ENCODE measurements at regions not wholly inside any gene's neighbourhood (a gene's known extent, or its start where the extent isn't known, plus 50 kb on each side); places are given as distances from the start of the nearest gene placed in this dataset.
"Not testable (repeated sequence)": the region's sequence is repeated elsewhere in the genome, so short reads cannot be mapped to it uniquely, and the experiment has no call there.

- H3K27ac Mint-ChIP-seq, result no peak overlapping the region
- H3K4me1 Mint-ChIP-seq (ENCODE audit: low read depth), result no peaks in the 10 kb centered on the region
- H3K36me3 Mint-ChIP-seq (ENCODE audit: low read depth), result no peaks in the 10 kb centered on the region
- H3K9me3 Mint-ChIP-seq, result no peaks in the 10 kb centered on the region
- H3K4me3 Mint-ChIP-seq, result no peak overlapping the region
- no peaks in the 10 kb centered on the region for H3K27me3 Mint-ChIP-seq (ENCODE audit: low read depth)
These were observed 788.4 kb downstream of the FRK start for GRCh38 chr6:115272311-115272710.

GRCh38 chr6:115271434-115271833 lies 789.3 kb downstream of the FRK start:
- Mint-ChIP-seq H3K36me3 (ENCODE audit: low read depth) (no peaks in the 10 kb centered on the region), H3K27ac (no peak overlapping the region), H3K27me3 (ENCODE audit: low read depth) (no peaks in the 10 kb centered on the region), H3K4me3 (no peak overlapping the region), H3K9me3 (no peaks in the 10 kb centered on the region), H3K4me1 (ENCODE audit: low read depth) (no peaks in the 10 kb centered on the region)

- Mint-ChIP-seq H3K4me3 (no peak overlapping the region), H3K27ac (no peak overlapping the region), H3K4me1 (ENCODE audit: low read depth) (no peaks in the 10 kb centered on the region), H3K36me3 (ENCODE audit: low read depth) (no peaks in the 10 kb centered on the region), H3K27me3 (ENCODE audit: low read depth) (no peaks in the 10 kb centered on the region), H3K9me3 (no peaks in the 10 kb centered on the region)
These were observed 789.7 kb downstream of the FRK start for GRCh38 chr6:115270953-115271352.

GRCh38 chr6:115241373-115241772 lies 819.3 kb downstream of the FRK start:
- Mint-ChIP-seq H3K4me1 (ENCODE audit: low read depth) (no peaks in the 10 kb centered on the region), H3K36me3 (ENCODE audit: low read depth) (no peaks in the 10 kb centered on the region), H3K27me3 (ENCODE audit: low read depth) (no peaks in the 10 kb centered on the region), H3K27ac (no peak overlapping the region), H3K4me3 (no peak overlapping the region), H3K9me3 (peaks cover 18% of the 10 kb centered on the region)

GRCh38 chr6:115221198-115221597 lies 839.5 kb downstream of the FRK start:
- peaks cover 4% of the 10 kb centered on the region for H3K9me3 Mint-ChIP-seq
- H3K4me3 Mint-ChIP-seq, result no peak overlapping the region
- H3K27me3 Mint-ChIP-seq (ENCODE audit: low read depth), result no peaks in the 10 kb centered on the region
- H3K27ac Mint-ChIP-seq, result no peak overlapping the region
- H3K36me3 Mint-ChIP-seq (ENCODE audit: low read depth), result no peaks in the 10 kb centered on the region
- no peaks in the 10 kb centered on the region for H3K4me1 Mint-ChIP-seq (ENCODE audit: low read depth)

GRCh38 chr6:115220551-115221159 lies 840.0 kb downstream of the FRK start:
- Mint-ChIP-seq H3K27me3 (ENCODE audit: low read depth) (no peaks in the 10 kb centered on the region), H3K27ac (no peak overlapping the region), H3K4me1 (ENCODE audit: low read depth) (no peaks in the 10 kb centered on the region), H3K4me3 (no peak overlapping the region), H3K9me3 (peaks cover 4% of the 10 kb centered on the region), H3K36me3 (ENCODE audit: low read depth) (no peaks in the 10 kb centered on the region)

- Mint-ChIP-seq H3K36me3 (ENCODE audit: low read depth) (no peaks in the 10 kb centered on the region), H3K4me3 (no peak overlapping the region), H3K27ac (no peak overlapping the region), H3K27me3 (ENCODE audit: low read depth) (no peaks in the 10 kb centered on the region), H3K4me1 (ENCODE audit: low read depth) (no peaks in the 10 kb centered on the region), H3K9me3 (peaks cover 4% of the 10 kb centered on the region)
These were observed 841.0 kb downstream of the FRK start for GRCh38 chr6:115219645-115220044.

- no peak overlapping the region for H3K27ac Mint-ChIP-seq
- H3K4me1 Mint-ChIP-seq (ENCODE audit: low read depth), result no peaks in the 10 kb centered on the region
- peaks cover 10% of the 10 kb centered on the region for H3K9me3 Mint-ChIP-seq
- H3K4me3 Mint-ChIP-seq, result no peak overlapping the region
- H3K36me3 Mint-ChIP-seq (ENCODE audit: low read depth), result no peaks in the 10 kb centered on the region
- H3K27me3 Mint-ChIP-seq (ENCODE audit: low read depth), result no peaks in the 10 kb centered on the region
These were observed 843.9 kb downstream of the FRK start for GRCh38 chr6:115216835-115217234.

GRCh38 chr6:115214283-115214682 lies 846.4 kb downstream of the FRK start:
- Mint-ChIP-seq H3K9me3 (peaks cover 22% of the 10 kb centered on the region), H3K4me1 (ENCODE audit: low read depth) (no peaks in the 10 kb centered on the region), H3K27ac (no peak overlapping the region), H3K36me3 (ENCODE audit: low read depth) (no peaks in the 10 kb centered on the region), H3K27me3 (ENCODE audit: low read depth) (no peaks in the 10 kb centered on the region), H3K4me3 (no peak overlapping the region)

- Mint-ChIP-seq H3K27me3 (ENCODE audit: low read depth) (no peaks in the 10 kb centered on the region), H3K27ac (no peak overlapping the region), H3K9me3 (peaks cover 9% of the 10 kb centered on the region), H3K4me1 (ENCODE audit: low read depth) (no peaks in the 10 kb centered on the region), H3K36me3 (ENCODE audit: low read depth) (no peaks in the 10 kb centered on the region), H3K4me3 (no peak overlapping the region)
These were observed 857.3 kb downstream of the FRK start for GRCh38 chr6:115203381-115203780.

GRCh38 chr6:115194981-115195638 lies 852.3 kb upstream of the HS3ST5 start:
- Mint-ChIP-seq H3K27me3 (ENCODE audit: low read depth) (no peaks in the 10 kb centered on the region), H3K9me3 (peaks cover 8% of the 10 kb centered on the region), H3K27ac (no peak overlapping the region), H3K4me1 (ENCODE audit: low read depth) (no peaks in the 10 kb centered on the region), H3K4me3 (no peak overlapping the region), H3K36me3 (ENCODE audit: low read depth) (no peaks in the 10 kb centered on the region)

GRCh38 chr6:115191989-115192388 lies 849.2 kb upstream of the HS3ST5 start:
- Mint-ChIP-seq H3K4me3 (no peak overlapping the region), H3K36me3 (ENCODE audit: low read depth) (no peaks in the 10 kb centered on the region), H3K27me3 (ENCODE audit: low read depth) (no peaks in the 10 kb centered on the region), H3K27ac (no peak overlapping the region), H3K4me1 (ENCODE audit: low read depth) (no peaks in the 10 kb centered on the region), H3K9me3 (peaks cover 8% of the 10 kb centered on the region)

- H3K4me3 Mint-ChIP-seq, result no peak overlapping the region
- no peaks in the 10 kb centered on the region for H3K36me3 Mint-ChIP-seq (ENCODE audit: low read depth)
- no peaks in the 10 kb centered on the region for H3K27me3 Mint-ChIP-seq (ENCODE audit: low read depth)
- no peaks in the 10 kb centered on the region for H3K4me1 Mint-ChIP-seq (ENCODE audit: low read depth)
- H3K27ac Mint-ChIP-seq, result no peak overlapping the region
- peaks cover 11% of the 10 kb centered on the region for H3K9me3 Mint-ChIP-seq
These were observed 847.7 kb upstream of the HS3ST5 start for GRCh38 chr6:115190534-115190933.

- not testable (repeated sequence) for H3K27ac Mint-ChIP-seq; H3K4me1 Mint-ChIP-seq (ENCODE audit: low read depth); H3K9me3 Mint-ChIP-seq; H3K36me3 Mint-ChIP-seq (ENCODE audit: low read depth); H3K4me3 Mint-ChIP-seq; H3K27me3 Mint-ChIP-seq (ENCODE audit: low read depth)
These were observed 832.6 kb upstream of the HS3ST5 start for GRCh38 chr6:115175456-115175855.

GRCh38 chr6:115165912-115166311 lies 823.1 kb upstream of the HS3ST5 start:
- H3K9me3 Mint-ChIP-seq, result peaks cover 22% of the 10 kb centered on the region
- not testable (repeated sequence) for H3K4me1 Mint-ChIP-seq (ENCODE audit: low read depth); H3K4me3 Mint-ChIP-seq; H3K36me3 Mint-ChIP-seq (ENCODE audit: low read depth); H3K27ac Mint-ChIP-seq; H3K27me3 Mint-ChIP-seq (ENCODE audit: low read depth)

Data from T-helper 1 cell treated with Interleukin-12 subunit alpha and Interleukin-12 subunit beta and Interleukin-4 antibody, amounts not matched to agents 30 μg/mL and 1 μg/mL, for 36 hours (primary cell).